ENCODE measurements at regions not wholly inside any gene's neighbourhood (a gene's known extent, or its start where the extent isn't known, plus 50 kb on each side); places are given as distances from the start of the nearest gene placed in this dataset.
"Not testable (repeated sequence)": the region's sequence is repeated elsewhere in the genome, so short reads cannot be mapped to it uniquely, and the experiment has no call there.

DNA sequence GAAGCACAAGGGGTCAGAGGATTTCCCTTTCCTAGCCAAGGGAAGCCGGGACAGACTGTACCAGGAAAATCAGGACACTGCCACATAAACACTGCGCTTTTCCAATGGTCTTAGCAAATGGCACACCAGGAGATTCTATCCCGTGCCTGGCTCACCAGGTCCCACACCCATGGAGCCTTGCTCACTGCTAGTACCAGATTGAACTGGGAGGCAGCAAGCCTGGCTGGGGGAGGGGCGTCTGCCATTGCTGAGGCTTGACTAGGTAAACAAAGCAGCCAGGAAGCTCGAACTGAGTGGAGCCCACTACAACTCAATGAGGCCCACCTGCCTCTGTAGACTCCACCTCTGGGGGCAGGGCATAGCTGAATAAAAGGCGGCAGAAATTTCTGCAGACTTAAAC is 511.8 kb upstream of the PRR20A start:
- TF ChIP-seq, protein P1, sequence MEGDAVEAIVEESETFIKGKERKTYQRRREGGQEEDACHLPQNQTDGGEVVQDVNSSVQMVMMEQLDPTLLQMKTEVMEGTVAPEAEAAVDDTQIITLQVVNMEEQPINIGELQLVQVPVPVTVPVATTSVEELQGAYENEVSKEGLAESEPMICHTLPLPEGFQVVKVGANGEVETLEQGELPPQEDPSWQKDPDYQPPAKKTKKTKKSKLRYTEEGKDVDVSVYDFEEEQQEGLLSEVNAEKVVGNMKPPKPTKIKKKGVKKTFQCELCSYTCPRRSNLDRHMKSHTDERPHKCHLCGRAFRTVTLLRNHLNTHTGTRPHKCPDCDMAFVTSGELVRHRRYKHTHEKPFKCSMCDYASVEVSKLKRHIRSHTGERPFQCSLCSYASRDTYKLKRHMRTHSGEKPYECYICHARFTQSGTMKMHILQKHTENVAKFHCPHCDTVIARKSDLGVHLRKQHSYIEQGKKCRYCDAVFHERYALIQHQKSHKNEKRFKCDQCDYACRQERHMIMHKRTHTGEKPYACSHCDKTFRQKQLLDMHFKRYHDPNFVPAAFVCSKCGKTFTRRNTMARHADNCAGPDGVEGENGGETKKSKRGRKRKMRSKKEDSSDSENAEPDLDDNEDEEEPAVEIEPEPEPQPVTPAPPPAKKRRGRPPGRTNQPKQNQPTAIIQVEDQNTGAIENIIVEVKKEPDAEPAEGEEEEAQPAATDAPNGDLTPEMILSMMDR (IDR thresholded peaks at IDR 0.05; ENCODE audit: low read depth, low read length, poor library complexity, severe bottlenecking) = not testable (repeated sequence)
- TF ChIP-seq EZH2phosphoT487 (IDR thresholded peaks at IDR 0.05; ENCODE audit: borderline replicate concordance, low read length) = not testable (repeated sequence)
